ENCODE measurements at regions not wholly inside any gene's neighbourhood (a gene's known extent, or its start where the extent isn't known, plus 50 kb on each side); places are given as distances from the start of the nearest gene placed in this dataset.

DNA sequence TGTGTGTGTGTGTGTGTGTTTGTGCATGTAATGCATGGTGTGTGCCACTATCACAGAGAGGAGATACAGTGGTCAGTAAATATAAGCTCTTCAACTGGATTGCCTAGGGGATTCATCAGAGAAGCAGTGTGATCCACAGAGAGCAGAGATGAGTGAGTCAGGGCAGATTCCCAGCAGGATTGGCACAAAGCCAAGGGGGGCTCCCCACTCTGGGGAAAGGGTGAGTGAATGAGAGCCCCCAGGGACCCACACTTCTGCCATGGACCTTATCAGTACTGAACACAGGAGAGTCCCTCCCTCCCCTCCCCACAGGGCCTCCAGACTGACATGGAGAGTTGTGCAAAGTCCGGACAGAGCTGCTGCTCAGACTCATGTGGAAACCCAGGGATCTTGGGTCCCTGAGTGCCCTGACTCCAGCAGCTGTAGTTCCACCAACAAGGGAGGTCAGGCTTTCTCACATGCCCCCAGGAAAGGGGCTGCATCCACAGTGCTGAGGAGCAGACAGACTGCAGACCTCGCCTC lies 748.8 kb downstream of the NR4A2 start:
- FAIRE-seq: no peak

DNA sequence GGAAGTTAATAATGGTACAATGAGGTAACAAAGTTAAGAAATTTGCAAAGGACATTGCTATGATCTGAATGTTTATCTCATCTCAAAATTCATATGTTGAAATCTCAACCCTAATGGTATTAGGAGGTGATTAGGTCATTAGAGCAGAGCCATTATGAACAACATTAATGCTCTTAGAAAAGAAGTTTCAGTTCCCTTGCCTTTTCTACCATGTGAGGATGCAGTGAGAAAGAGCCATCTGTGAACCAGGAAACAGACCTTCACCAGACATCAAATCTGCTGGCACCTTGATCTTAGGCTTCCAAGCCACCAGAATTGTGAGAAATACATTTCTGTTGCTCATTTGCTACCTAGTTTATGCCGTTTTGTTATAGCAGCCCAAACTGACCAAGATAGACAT lies 757.6 kb downstream of the NR4A2 start:
- CTCF ChIA-PET: no interaction called here
- no peaks in the 10 kb centered on the region for H3K4me1 ChIP-seq (ENCODE audit: control insufficient read depth, extremely low read depth, insufficient read depth, low read length)
- no peak overlapping the region for H3K4me2 ChIP-seq (ENCODE audit: insufficient read depth, low read length)
- FAIRE-seq: no peak
- no peak for TF ChIP-seq FOS (IDR thresholded peaks at IDR 0.05; ENCODE audit: borderline replicate concordance, insufficient read depth, low read length)
- TF ChIP-seq POLR2A (IDR thresholded peaks at IDR 0.05; ENCODE audit: low read depth, low read length): no peak
- TF ChIP-seq, protein P1, sequence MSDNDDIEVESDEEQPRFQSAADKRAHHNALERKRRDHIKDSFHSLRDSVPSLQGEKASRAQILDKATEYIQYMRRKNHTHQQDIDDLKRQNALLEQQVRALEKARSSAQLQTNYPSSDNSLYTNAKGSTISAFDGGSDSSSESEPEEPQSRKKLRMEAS (IDR thresholded peaks at IDR 0.05; ENCODE audit: insufficient read depth, insufficient read length): no peak
- TF ChIP-seq, protein P2, sequence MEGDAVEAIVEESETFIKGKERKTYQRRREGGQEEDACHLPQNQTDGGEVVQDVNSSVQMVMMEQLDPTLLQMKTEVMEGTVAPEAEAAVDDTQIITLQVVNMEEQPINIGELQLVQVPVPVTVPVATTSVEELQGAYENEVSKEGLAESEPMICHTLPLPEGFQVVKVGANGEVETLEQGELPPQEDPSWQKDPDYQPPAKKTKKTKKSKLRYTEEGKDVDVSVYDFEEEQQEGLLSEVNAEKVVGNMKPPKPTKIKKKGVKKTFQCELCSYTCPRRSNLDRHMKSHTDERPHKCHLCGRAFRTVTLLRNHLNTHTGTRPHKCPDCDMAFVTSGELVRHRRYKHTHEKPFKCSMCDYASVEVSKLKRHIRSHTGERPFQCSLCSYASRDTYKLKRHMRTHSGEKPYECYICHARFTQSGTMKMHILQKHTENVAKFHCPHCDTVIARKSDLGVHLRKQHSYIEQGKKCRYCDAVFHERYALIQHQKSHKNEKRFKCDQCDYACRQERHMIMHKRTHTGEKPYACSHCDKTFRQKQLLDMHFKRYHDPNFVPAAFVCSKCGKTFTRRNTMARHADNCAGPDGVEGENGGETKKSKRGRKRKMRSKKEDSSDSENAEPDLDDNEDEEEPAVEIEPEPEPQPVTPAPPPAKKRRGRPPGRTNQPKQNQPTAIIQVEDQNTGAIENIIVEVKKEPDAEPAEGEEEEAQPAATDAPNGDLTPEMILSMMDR (IDR thresholded peaks at IDR 0.05; ENCODE audit: extremely low read depth in 1 of 2, insufficient read depth in 1 of 2, low read depth in 1 of 2, low read length in 2 of 2): no peak
- TF ChIP-seq JUN (IDR thresholded peaks at IDR 0.05; ENCODE audit: borderline replicate concordance, insufficient read depth, insufficient read length, low read depth): no peak
- TF ChIP-seq POLR2AphosphoS5 (IDR thresholded peaks at IDR 0.05; ENCODE audit: insufficient read depth, low read depth, low read length): no peak
- TF ChIP-seq GATA2 (IDR thresholded peaks at IDR 0.05; ENCODE audit: insufficient read depth, insufficient read length, low read depth, low read length): no peak
- no peak for TF ChIP-seq MYC (IDR thresholded peaks at IDR 0.05; ENCODE audit: low read depth, low read length)
- TF ChIP-seq EZH2 (IDR thresholded peaks at IDR 0.05; ENCODE audit: borderline replicate concordance, low read depth, low read length, severe bottlenecking): no peak
- no peaks in the 10 kb centered on the region for H3K36me3 ChIP-seq (ENCODE audit: control insufficient read depth in 2 of 2, extremely low read depth in 1 of 2, insufficient read depth in 2 of 2, low read length in 2 of 2)
- no peaks in the 10 kb centered on the region for H4K20me1 ChIP-seq (replicated peaks; ENCODE audit: control insufficient read depth, extremely low read depth, insufficient read depth, low read length)
- POLR2A ChIA-PET: no interaction called here
- H3K27ac ChIP-seq (ENCODE audit: insufficient read depth, low read depth, low read length): no peak overlapping the region
- no peaks in the 10 kb centered on the region for H3K9me1 ChIP-seq (replicated peaks; ENCODE audit: control insufficient read depth, extremely low read depth, insufficient read depth, low read length)
- dilution Hi-C loops (cut with MboI; ENCODE audit: extremely low pct_ligation_motif_present, low sequenced_read_pairs): no loop called here
- H3K4me3 ChIP-seq (replicated peaks in 1 of 3; ENCODE audit: insufficient read depth in 1 of 3, low read depth in 1 of 3, low read length in 3 of 3): no peak overlapping the region
- no peak overlapping the region for H3K9ac ChIP-seq (replicated peaks; ENCODE audit: extremely low read depth, insufficient read depth, low read length)
- DNase-seq (ENCODE audit: low read depth, low spot score): no peak
- H3K27me3 ChIP-seq (ENCODE audit: control insufficient read depth in 2 of 2, insufficient read depth in 2 of 2, low read length in 2 of 2): no peaks in the 10 kb centered on the region
- no peaks in the 10 kb centered on the region for H3K9me3 ChIP-seq (replicated peaks; ENCODE audit: control insufficient read depth, insufficient read depth, low read length)
- no peaks in the 10 kb centered on the region for H3K79me2 ChIP-seq (ENCODE audit: control insufficient read depth, insufficient read depth, low read length)
- no peak overlapping the region for H2AFZ ChIP-seq (ENCODE audit: low read depth, low read length)
- intact Hi-C loops (cut with micrococcal nuclease): no loop called here
- no TSS peak for BruUV-seq (replicated peaks)

More for the DNA sequence above, 748.8 kb downstream of the NR4A2 start:
- H3K27ac ChIP-seq (ENCODE audit: insufficient read depth, low read depth, low read length): no peak overlapping the region
- TF ChIP-seq EZH2 (IDR thresholded peaks at IDR 0.05; ENCODE audit: borderline replicate concordance, low read depth, low read length, severe bottlenecking): no peak
- no peak for TF ChIP-seq POLR2A (IDR thresholded peaks at IDR 0.05; ENCODE audit: low read depth, low read length)
- TF ChIP-seq, protein P2 (IDR thresholded peaks at IDR 0.05; ENCODE audit: extremely low read depth in 1 of 2, insufficient read depth in 1 of 2, low read depth in 1 of 2, low read length in 2 of 2): no peak
- dilution Hi-C loops (cut with MboI; ENCODE audit: extremely low pct_ligation_motif_present, low sequenced_read_pairs) (no loop called here), intact Hi-C loops (cut with micrococcal nuclease) (no loop called here)
- no peak for DNase-seq (ENCODE audit: low read depth, low spot score)
- H3K4me3 ChIP-seq (replicated peaks in 1 of 3; ENCODE audit: insufficient read depth in 1 of 3, low read depth in 1 of 3, low read length in 3 of 3): no peak overlapping the region
- H3K4me1 ChIP-seq (ENCODE audit: control insufficient read depth, extremely low read depth, insufficient read depth, low read length): no peaks in the 10 kb centered on the region
- no peak overlapping the region for H3K9ac ChIP-seq (replicated peaks; ENCODE audit: extremely low read depth, insufficient read depth, low read length)
- H4K20me1 ChIP-seq (replicated peaks; ENCODE audit: control insufficient read depth, extremely low read depth, insufficient read depth, low read length): no peaks in the 10 kb centered on the region
- no peaks in the 10 kb centered on the region for H3K9me1 ChIP-seq (replicated peaks; ENCODE audit: control insufficient read depth, extremely low read depth, insufficient read depth, low read length)
- ChIA-PET POLR2A (no interaction called here), CTCF (no interaction called here)
- BruUV-seq (replicated peaks): no TSS peak
- no peaks in the 10 kb centered on the region for H3K36me3 ChIP-seq (ENCODE audit: control insufficient read depth in 2 of 2, extremely low read depth in 1 of 2, insufficient read depth in 2 of 2, low read length in 2 of 2)
- H2AFZ ChIP-seq (ENCODE audit: low read depth, low read length): no peak overlapping the region
- no peaks in the 10 kb centered on the region for H3K79me2 ChIP-seq (ENCODE audit: control insufficient read depth, insufficient read depth, low read length)
- no peaks in the 10 kb centered on the region for H3K9me3 ChIP-seq (replicated peaks; ENCODE audit: control insufficient read depth, insufficient read depth, low read length)
- no peak overlapping the region for H3K4me2 ChIP-seq (ENCODE audit: insufficient read depth, low read length)
- no peaks in the 10 kb centered on the region for H3K27me3 ChIP-seq (ENCODE audit: control insufficient read depth in 2 of 2, insufficient read depth in 2 of 2, low read length in 2 of 2)
